ENCODE measurements at regions not wholly inside any gene's neighbourhood (a gene's known extent, or its start where the extent isn't known, plus 50 kb on each side); places are given as distances from the start of the nearest gene placed in this dataset.

- no peak for TF ChIP-seq CTCF (IDR thresholded peaks at IDR 0.05)
- TF ChIP-seq EP300 (IDR thresholded peaks at IDR 0.05) = no peak
Measured at GRCh38 chr2:43085929-43086328, 140.5 kb downstream of the ZFP36L2 start.

Data from tibial nerve (tissue), 4 donors.